IPS DF 6.9 (cell line): ENCODE measurements at regions not wholly inside any gene's neighbourhood (a gene's known extent, or its start where the extent isn't known, plus 50 kb on each side); places are given as distances from the start of the nearest gene placed in this dataset.

Experiments used
- DNase-seq: peaks from one replicate; pipeline ENCODE4 v3.0.0-alpha.2; 2013; ENCODE audit warnings: low read depth, low spot score
- H3K27ac ChIP-seq: one replicate; pipeline ENCODE4 v1.5.1; 2013; ENCODE audit warnings: low read length, control low read depth
- H3K27me3 ChIP-seq: 2 replicates; pipeline ENCODE4 v1.6.1; 2013; ENCODE audit warnings: mild to moderate bottlenecking, low read length; ENCODE audit not compliant: control insufficient read depth, insufficient read depth
- H3K36me3 ChIP-seq: 2 replicates; pipeline ENCODE4 v1.6.1; 2013; ENCODE audit warnings: low read length; ENCODE audit not compliant: control insufficient read depth, insufficient read depth
- H3K4me1 ChIP-seq: 2 replicates; pipeline ENCODE4 v1.6.1; 2013; ENCODE audit warnings: low read length; ENCODE audit not compliant: control insufficient read depth, insufficient read depth
- H3K4me3 ChIP-seq: 2 replicates; pipeline ENCODE4 v1.5.1; 2013; ENCODE audit warnings: mild to moderate bottlenecking, low read length
- H3K9me3 ChIP-seq: 2 replicates; pipeline ENCODE4 v1.6.1; 2013; ENCODE audit warnings: low read length, inconsistent platforms; ENCODE audit not compliant: control insufficient read depth, insufficient read depth
- WGBS: extraction: QIAGEN DNeasy Blood & Tissue Kit; methylation state at CpG from one replicate; pipeline ENCODE4 v1.1.7; 2013; ENCODE audit warnings: mixed read lengths, missing lambda C conversion rate; ENCODE audit not compliant: insufficient read length, insufficient coverage; 5-methylcytosine and 5-hydroxymethylcytosine counted together

DNA sequence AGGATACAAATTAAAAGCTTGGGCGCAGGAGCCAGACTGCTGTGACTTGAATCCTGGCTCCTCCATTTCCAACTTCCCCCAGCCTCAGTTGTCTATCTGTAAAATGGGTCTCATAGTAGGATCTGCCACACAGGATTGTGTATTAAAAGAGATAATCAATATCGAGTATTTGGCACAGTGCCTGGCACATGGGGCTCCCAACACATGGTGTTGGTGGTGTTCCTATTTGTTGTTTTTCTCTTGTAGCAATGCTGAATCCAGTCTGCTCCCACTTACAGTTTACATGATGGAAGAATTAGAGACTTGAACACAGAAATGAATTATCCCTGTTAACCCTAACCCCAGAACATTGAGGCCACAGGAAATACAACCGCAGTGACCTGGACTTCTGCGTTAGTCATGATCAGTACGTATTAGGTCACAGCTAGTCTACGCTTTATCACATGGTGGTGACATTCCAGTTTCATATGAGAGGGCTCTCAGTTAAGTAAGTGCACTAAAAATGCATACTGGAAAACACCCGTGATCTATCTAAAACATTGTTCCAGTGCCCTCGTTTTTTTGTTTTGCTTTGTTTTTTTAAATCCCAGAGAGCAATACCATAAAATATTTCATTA, 169.5 kb upstream of the KLF14 start:
- no peak for DNase-seq
- no CpG with 5 or more reads among the region's 8 CpGs for WGBS
- Histone ChIP-seq H3K9me3 (no peaks in the 10 kb centered on the region), H3K36me3 (no peaks in the 10 kb centered on the region), H3K27me3 (no peaks in the 10 kb centered on the region), H3K27ac (no peak overlapping the region), H3K4me3 (no peak overlapping the region), H3K4me1 (0 out of 2 replicates have a peak, but pooled peaks cover 2% of the 10 kb centered on the region)

DNA sequence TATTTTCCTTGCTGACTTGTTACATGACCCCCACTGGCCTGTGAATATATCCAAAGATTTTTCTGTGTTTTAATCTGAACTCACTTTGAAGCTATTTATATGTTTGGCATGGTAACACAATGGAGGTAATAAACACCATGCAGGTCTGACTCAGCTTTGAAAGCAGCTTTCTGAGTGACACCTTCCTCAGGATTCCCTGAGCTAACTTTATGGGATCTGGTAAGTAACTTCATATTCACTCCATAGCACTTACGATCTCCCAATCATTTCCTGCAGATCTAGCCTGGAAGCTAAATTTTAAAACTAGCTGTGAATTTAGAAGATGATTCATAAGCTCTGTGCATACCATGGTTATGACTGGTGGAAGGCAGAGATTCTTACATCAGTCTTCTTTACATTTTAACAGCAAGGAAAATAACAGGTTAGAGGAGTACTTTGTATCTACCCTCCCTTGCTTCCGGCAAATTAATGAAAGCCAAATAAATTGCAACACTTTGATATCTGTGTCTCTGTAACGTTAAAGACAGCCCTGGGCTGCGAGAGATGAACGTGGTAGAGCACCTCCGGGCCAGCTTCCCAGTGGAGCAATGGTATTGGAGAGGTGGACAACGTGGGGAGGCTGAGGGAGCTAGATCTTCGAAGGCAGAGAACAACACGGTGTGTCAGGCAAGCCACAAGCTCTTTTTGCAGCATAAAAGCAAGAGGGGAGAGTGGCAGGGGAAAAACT, 170.2 kb upstream of the KLF14 start:
- Histone ChIP-seq H3K9me3 (no peaks in the 10 kb centered on the region), H3K4me3 (no peak overlapping the region), H3K4me1 (peaks cover 5% of the 10 kb centered on the region; the same call in 1 of the 2 replicates), H3K27me3 (no peaks in the 10 kb centered on the region), H3K36me3 (no peaks in the 10 kb centered on the region), H3K27ac (no peak overlapping the region)
- no peak for DNase-seq
- WGBS, result no CpG with 5 or more reads among the region's 9 CpGs

DNA sequence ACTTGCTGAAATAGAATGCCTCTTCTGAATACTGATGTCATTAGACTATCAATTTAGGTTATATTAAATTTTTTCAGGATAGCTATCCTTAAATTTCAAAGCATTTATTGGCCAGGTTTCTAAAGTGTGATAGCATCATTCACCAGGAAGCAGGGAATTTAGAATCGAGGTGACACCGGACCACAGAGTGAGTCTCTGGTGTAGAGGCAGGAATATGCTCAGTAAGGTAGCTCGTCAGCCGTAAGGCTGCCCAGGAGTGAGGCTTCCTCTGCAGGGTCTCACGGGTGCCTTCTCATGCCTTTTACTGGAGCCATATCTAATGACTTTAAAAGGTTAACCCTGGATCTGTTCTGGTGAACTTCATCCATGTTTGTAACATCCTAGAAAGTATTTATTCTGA, 170.8 kb upstream of the KLF14 start:
- Histone ChIP-seq H3K27me3 (no peaks in the 10 kb centered on the region), H3K4me1 (peaks cover 10% of the 10 kb centered on the region), H3K9me3 (no peaks in the 10 kb centered on the region), H3K27ac (no peak overlapping the region), H3K4me3 (no peak overlapping the region), H3K36me3 (no peaks in the 10 kb centered on the region)
- DNase-seq, result no peak
- WGBS, result no CpG with 5 or more reads among the region's 5 CpGs

DNA sequence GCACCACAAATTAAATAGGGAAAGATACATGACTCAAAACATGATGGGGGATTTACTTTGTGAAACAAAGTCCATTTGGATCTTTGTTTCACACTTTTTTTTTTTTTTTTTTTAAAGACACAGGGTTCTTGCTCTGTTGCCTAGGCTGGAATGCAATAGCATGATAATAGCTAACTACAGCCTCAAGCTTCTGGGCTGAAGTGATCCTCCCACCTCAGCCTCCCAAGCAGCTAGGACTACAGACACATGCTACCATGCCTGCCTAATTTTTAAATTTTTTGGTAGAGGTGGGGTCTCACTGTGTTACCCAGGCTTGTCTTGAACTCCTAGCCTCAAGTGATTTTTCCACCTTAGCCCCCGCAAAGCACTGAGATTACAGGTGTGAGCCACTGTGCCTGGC, 172.6 kb upstream of the KLF14 start:
- H3K4me1 ChIP-seq, result peaks cover 10% of the 10 kb centered on the region
- H3K27me3 ChIP-seq, result no peaks in the 10 kb centered on the region
- no peak overlapping the region for H3K4me3 ChIP-seq
- H3K36me3 ChIP-seq, result no peaks in the 10 kb centered on the region
- no CpG with 5 or more reads among the region's 1 CpG for WGBS
- H3K9me3 ChIP-seq, result no peaks in the 10 kb centered on the region
- no peak for DNase-seq
- no peak overlapping the region for H3K27ac ChIP-seq

DNA sequence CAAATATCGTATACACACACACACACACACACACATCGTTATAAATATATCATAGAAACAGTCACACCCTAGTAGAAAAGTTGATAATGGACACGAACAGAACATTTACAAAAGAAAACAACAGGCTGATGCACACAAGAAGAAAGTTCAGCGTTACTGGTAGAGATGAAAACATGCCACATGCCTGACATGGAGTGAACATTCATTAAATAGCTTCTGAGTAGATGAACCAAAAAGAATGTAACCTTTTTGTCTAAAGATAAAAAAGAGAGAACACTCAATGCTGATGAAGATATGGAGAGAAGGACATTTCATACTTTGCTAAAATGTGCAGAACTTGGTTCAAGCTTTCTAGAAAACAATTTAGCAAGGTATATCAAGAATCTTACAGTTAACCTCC, 173.4 kb upstream of the KLF14 start:
- Histone ChIP-seq H3K36me3 (no peaks in the 10 kb centered on the region), H3K9me3 (no peaks in the 10 kb centered on the region), H3K27me3 (no peaks in the 10 kb centered on the region), H3K4me1 (peaks cover 11% of the 10 kb centered on the region), H3K27ac (no peak overlapping the region), H3K4me3 (no peak overlapping the region)
- WGBS, result no CpG with 5 or more reads among the region's 4 CpGs
- DNase-seq, result no peak

DNA sequence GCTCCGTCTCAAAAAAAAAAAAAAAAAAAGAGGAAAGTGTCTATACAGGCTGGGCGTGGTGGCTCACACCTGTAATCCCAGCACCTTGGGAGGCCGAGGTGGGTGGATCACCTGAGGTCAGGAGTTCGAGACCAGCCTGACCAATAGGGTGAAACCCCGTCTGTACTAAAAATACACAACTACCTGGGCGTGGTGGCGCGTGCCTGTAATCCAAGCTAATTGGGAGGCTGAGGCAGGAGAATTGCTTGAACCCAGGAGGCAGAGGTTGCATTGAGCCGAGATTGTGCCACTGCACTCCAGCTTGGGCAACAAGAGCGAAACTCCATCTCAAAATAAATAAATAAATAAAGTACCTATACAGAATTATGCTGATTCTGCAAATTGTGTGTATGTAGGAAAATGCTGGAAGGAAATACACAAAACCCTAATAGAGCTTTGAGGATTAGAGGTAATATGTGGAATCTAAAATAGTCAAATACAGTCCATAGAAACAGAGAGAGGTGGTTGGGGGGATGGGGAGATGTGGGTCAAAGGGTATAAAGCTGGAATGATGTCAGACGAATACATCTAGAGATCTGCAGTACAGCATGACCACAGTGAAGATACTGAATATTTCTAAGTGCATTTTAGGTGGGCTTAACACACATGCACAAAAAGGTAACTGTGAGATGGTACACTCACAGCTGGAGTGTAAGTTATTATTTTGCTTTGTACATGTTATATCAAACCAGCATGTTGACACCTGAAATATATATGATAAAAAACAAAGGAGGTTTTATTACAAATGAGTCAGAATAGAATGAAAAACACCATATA, 174.5 kb upstream of the KLF14 start:
- H3K27ac ChIP-seq, result no peak overlapping the region
- no peak overlapping the region for H3K4me3 ChIP-seq
- peaks cover 15% of the 10 kb centered on the region for H3K4me1 ChIP-seq
- WGBS, result no CpG with 5 or more reads among the region's 11 CpGs
- no peaks in the 10 kb centered on the region for H3K27me3 ChIP-seq
- no peaks in the 10 kb centered on the region for H3K9me3 ChIP-seq
- H3K36me3 ChIP-seq, result no peaks in the 10 kb centered on the region
- no peak for DNase-seq

DNA sequence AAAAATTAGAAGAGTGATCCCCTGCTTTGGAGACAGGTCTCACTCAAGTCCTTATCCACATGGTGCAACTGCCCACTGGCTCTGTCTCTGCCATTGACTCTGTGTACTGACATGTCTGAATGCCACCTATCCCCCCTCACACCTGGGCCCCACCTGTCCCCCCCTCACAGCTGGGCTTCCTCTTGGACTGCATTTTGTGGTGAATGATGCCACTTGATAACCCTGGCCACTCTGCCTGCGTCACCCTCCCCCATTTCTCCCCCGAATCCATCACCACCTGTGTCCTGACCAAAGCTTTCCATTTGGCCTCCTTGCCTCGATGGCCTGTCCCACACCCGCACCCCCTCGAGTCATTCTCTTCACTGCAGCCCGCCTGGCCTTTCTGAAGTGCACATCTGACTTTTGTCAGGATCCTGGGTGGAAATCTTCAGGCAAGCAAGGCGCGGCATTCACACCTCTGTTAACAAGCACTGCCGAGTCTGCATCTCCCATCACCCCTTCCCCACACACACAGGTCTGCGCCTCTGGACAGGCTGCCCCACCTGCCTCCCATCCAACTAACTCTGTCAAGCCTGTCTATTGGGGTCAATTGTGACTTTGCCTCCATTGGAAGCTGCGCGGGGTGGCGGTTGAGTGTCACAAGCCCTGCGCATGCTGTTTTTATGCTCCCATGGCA, 175.3 kb upstream of the KLF14 start:
- H3K36me3 ChIP-seq, result no peaks in the 10 kb centered on the region
- DNase-seq, result no peak
- no peaks in the 10 kb centered on the region for H3K27me3 ChIP-seq
- H3K9me3 ChIP-seq, result no peaks in the 10 kb centered on the region
- no CpG with 5 or more reads among the region's 14 CpGs for WGBS
- H3K4me1 ChIP-seq, result peaks cover 15% of the 10 kb centered on the region
- H3K27ac ChIP-seq, result no peak overlapping the region
- no peak overlapping the region for H3K4me3 ChIP-seq

- H3K4me3 ChIP-seq, result no peak overlapping the region
- no peaks in the 10 kb centered on the region for H3K36me3 ChIP-seq
- no peaks in the 10 kb centered on the region for H3K9me3 ChIP-seq
- WGBS, result no CpG with 5 or more reads among the region's 9 CpGs
- H3K27me3 ChIP-seq, result no peaks in the 10 kb centered on the region
- no peak for DNase-seq
- H3K27ac ChIP-seq, result no peak overlapping the region
- peaks cover 15% of the 10 kb centered on the region for H3K4me1 ChIP-seq
Measured at GRCh38 chr7:130909881-130910672, 176.1 kb upstream of the KLF14 start.

GRCh38 chr7:130910949-130911944, 177.2 kb upstream of the KLF14 start:
- Histone ChIP-seq H3K9me3 (no peaks in the 10 kb centered on the region), H3K36me3 (no peaks in the 10 kb centered on the region), H3K4me1 (peaks cover 17% of the 10 kb centered on the region), H3K27ac (no peak overlapping the region), H3K27me3 (no peaks in the 10 kb centered on the region), H3K4me3 (no peak overlapping the region)
- WGBS, result no CpG with 5 or more reads among the region's 7 CpGs
- peak; percentile 48 for DNase-seq
